IPS-15b (cell line): ENCODE measurements at regions not wholly inside any gene's neighbourhood (a gene's known extent, or its start where the extent isn't known, plus 50 kb on each side); places are given as distances from the start of the nearest gene placed in this dataset.
"Not testable (repeated sequence)": the region's sequence is repeated elsewhere in the genome, so short reads cannot be mapped to it uniquely, and the experiment has no call there.

Source experiments
- H3K27me3 ChIP-seq: one replicate; pipeline ENCODE4 v1.6.1; 2013; ENCODE audit warnings: low read length; ENCODE audit not compliant: control insufficient read depth, insufficient read depth
- H3K36me3 ChIP-seq: one replicate; pipeline ENCODE4 v1.6.1; 2013; ENCODE audit warnings: low read length; ENCODE audit not compliant: control insufficient read depth, insufficient read depth
- H3K4me1 ChIP-seq: one replicate; pipeline ENCODE4 v1.6.1; 2013; ENCODE audit warnings: mild to moderate bottlenecking, low read length; ENCODE audit not compliant: control insufficient read depth, insufficient read depth
- H3K4me3 ChIP-seq: one replicate; pipeline ENCODE4 v1.5.1; 2013; ENCODE audit warnings: low read depth, low read length
- H3K9ac ChIP-seq: one replicate; pipeline ENCODE4 v1.6.1; 2013; ENCODE audit warnings: low read depth, mild to moderate bottlenecking, low read length
- H3K9me3 ChIP-seq: one replicate; pipeline ENCODE4 v1.6.1; 2013; ENCODE audit warnings: mild to moderate bottlenecking, low read length; ENCODE audit not compliant: control insufficient read depth, insufficient read depth

- H3K27me3 ChIP-seq, result no peaks in the 10 kb centered on the region
- no peaks in the 10 kb centered on the region for H3K9me3 ChIP-seq
- no peak overlapping the region for H3K4me3 ChIP-seq
- H3K4me1 ChIP-seq, result no peaks in the 10 kb centered on the region
- H3K36me3 ChIP-seq, result no peaks in the 10 kb centered on the region
- no peak overlapping the region for H3K9ac ChIP-seq
Measured at GRCh38 chr9:2386566-2386965, 235.0 kb upstream of the VLDLR start.

GRCh38 chr9:2387166-2387565 lies 234.4 kb upstream of the VLDLR start:
- no peak overlapping the region for H3K4me3 ChIP-seq
- no peaks in the 10 kb centered on the region for H3K36me3 ChIP-seq
- H3K9me3 ChIP-seq, result no peaks in the 10 kb centered on the region
- no peaks in the 10 kb centered on the region for H3K27me3 ChIP-seq
- no peaks in the 10 kb centered on the region for H3K4me1 ChIP-seq
- no peak overlapping the region for H3K9ac ChIP-seq

- H3K36me3 ChIP-seq, result no peaks in the 10 kb centered on the region
- no peaks in the 10 kb centered on the region for H3K27me3 ChIP-seq
- H3K4me3 ChIP-seq, result no peak overlapping the region
- no peaks in the 10 kb centered on the region for H3K9me3 ChIP-seq
- no peaks in the 10 kb centered on the region for H3K4me1 ChIP-seq
- no peak overlapping the region for H3K9ac ChIP-seq
Measured at GRCh38 chr9:2389404-2389803, 232.2 kb upstream of the VLDLR start.

DNA sequence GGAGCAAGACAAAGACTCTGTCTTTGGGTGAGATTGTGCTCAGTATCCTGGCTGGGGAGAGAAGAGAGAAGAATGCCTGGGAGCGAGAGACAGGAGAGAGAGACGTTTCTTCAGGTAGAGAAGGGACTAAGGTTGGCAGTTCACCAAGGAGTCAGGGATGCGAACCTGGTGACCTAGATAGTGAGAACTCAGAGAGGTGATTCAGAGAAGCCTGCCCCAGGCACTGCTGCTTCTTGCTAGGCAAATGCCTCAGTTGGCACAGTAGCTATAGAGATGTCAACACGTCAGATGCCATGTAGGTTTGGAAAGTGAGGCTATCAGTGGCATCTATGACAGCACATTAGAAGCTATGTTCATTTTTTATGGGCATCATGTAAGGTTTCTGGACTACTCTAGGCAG lies 231.6 kb upstream of the VLDLR start:
- no peaks in the 10 kb centered on the region for H3K9me3 ChIP-seq
- H3K4me3 ChIP-seq, result no peak overlapping the region

GRCh38 chr9:2391509-2392132 lies 230.0 kb upstream of the VLDLR start:
- not testable (repeated sequence) for H3K4me3 ChIP-seq, H3K27me3 ChIP-seq, H3K9me3 ChIP-seq, H3K36me3 ChIP-seq, H3K4me1 ChIP-seq, H3K9ac ChIP-seq

More for the DNA sequence above, 231.6 kb upstream of the VLDLR start:
- no peak overlapping the region for H3K9ac ChIP-seq
- no peaks in the 10 kb centered on the region for H3K27me3 ChIP-seq
- H3K36me3 ChIP-seq, result no peaks in the 10 kb centered on the region
- H3K4me1 ChIP-seq, result no peaks in the 10 kb centered on the region

DNA sequence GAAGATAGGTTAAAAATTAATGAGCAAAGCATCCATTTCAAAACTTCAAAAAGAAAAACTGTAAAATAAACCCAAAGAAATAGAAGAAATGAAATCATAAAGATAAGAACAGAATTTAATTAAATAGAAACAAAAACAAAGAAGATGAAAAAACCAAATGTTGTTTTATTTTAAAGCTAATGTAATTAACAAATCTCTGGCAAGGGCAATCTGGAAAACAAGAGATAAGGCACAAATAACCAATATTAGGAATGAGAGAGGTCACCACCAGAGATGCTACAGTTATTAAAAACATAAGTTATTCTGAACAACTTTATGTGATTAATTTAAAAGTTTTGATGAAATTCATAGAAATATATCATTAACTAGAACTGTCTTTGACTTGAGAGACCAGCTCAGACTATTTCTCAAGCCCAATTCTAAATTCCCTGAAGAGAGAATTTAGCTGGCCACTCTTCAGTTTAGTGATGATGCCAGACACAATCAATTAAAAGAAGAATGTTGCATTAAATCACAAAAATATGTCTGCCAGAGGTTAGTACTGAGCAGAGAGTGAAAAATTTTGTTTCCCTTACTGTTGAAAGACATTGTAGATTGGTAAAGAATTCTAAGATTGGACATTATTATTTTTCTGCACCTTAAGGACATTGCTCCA lies 227.4 kb upstream of the VLDLR start:
- H3K36me3 ChIP-seq, H3K9ac ChIP-seq, H3K27me3 ChIP-seq, H3K4me1 ChIP-seq, H3K4me3 ChIP-seq, H3K9me3 ChIP-seq: not testable (repeated sequence)

GRCh38 chr9:2395814-2396612 lies 225.6 kb upstream of the VLDLR start:
- no peaks in the 10 kb centered on the region for H3K27me3 ChIP-seq
- H3K9ac ChIP-seq, result no peak overlapping the region
- H3K4me1 ChIP-seq, result no peaks in the 10 kb centered on the region
- H3K36me3 ChIP-seq, result no peaks in the 10 kb centered on the region
- H3K4me3 ChIP-seq, result no peak overlapping the region
- H3K9me3 ChIP-seq, result no peaks in the 10 kb centered on the region

DNA sequence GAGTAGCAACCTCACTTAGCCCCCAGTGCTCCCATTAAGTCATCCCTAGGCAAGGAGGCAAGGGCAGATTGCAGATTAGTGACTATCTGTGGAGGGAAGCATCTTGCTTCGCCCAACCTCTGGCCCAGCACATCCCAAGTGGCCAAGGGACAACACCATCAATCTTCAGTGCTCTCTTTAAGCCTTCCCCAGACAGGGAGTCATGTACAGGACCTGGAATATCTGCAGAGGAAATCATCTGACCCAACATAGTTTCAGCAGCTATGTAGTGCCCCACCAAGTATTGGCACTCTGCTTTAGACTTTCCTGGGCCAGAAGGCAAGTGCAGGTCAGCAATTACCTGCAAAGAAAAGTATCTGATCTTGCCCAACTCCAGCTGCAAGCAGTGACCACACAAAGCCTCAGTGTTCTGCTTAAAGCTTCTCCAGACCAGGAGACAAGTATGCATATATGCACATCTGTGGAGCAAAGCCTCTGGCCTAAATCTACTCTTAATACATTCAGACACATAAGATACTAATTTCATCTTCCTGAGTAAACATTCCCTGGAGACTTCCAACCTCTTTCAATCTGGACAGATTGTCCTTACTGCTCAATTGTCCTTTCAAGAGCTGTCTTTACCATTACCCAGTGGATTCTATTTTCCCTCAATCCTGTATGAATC lies 224.8 kb upstream of the VLDLR start:
- Histone ChIP-seq H3K9ac (no peak overlapping the region), H3K4me1 (no peaks in the 10 kb centered on the region), H3K4me3 (no peak overlapping the region), H3K9me3 (no peaks in the 10 kb centered on the region), H3K36me3 (no peaks in the 10 kb centered on the region), H3K27me3 (no peaks in the 10 kb centered on the region)

- not testable (repeated sequence) for H3K9ac ChIP-seq, H3K27me3 ChIP-seq, H3K4me3 ChIP-seq, H3K4me1 ChIP-seq, H3K9me3 ChIP-seq, H3K36me3 ChIP-seq
Measured at GRCh38 chr9:2397875-2398274, 223.7 kb upstream of the VLDLR start.

DNA sequence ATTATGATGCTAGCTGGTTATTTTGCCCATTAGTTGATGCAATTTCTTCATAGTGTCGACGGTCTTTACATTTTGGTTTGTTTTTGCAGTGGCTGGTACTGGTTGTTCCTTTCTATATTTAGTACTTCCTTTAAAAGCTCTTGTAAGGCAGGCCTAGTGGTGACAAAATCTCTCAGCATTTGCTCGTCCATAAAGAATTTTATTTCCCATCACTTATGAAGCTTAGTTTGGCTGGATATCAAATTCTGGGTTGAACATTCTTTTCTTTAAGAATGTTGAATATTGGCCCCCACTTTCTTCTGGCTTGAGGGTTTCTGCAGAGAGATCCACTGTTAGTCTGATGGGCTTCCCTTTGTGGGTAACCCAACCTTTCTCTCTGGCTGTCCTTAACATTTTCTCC lies 219.8 kb upstream of the VLDLR start:
- not testable (repeated sequence) for H3K4me3 ChIP-seq, H3K4me1 ChIP-seq, H3K9ac ChIP-seq, H3K36me3 ChIP-seq, H3K9me3 ChIP-seq, H3K27me3 ChIP-seq

DNA sequence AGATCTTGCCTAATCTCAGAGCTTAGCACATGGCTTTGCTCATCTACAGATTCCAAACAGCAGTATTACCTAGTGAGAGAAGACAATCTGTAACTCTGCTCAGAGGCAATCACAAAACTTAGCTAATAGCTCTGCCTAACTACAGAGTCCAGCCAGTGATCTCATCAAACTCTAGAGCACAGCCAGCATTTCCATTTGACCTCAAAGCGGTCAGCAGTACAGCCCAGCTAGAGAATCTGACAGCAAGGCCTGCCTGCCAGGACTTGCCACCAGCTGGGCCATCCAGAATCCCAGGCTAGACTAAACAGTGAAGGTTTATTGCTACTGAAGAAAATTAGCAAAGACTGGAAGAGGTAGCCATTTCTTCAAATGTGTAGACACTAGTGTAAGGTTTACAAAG lies 217.9 kb upstream of the VLDLR start:
- Histone ChIP-seq H3K4me3 (no peak overlapping the region), H3K36me3 (no peaks in the 10 kb centered on the region), H3K9ac (no peak overlapping the region), H3K9me3 (no peaks in the 10 kb centered on the region), H3K4me1 (no peaks in the 10 kb centered on the region), H3K27me3 (no peaks in the 10 kb centered on the region)
